Nephron progenitor cell (in vitro differentiated cells): ENCODE measurements at regions not wholly inside any gene's neighbourhood (a gene's known extent, or its start where the extent isn't known, plus 50 kb on each side); places are given as distances from the start of the nearest gene placed in this dataset.

Experiments used
- DNase-seq: peaks from one replicate; pipeline ENCODE4 v3.0.0; 2021
- H3K27ac Mint-ChIP-seq: 2 replicates; pipeline ENCODE4 v1.8.0; 2021; ENCODE audit warnings: mild to moderate bottlenecking, moderate library complexity, mixed read lengths
- H3K27me3 Mint-ChIP-seq: 2 replicates; pipeline ENCODE4 v1.8.0; 2021; ENCODE audit warnings: mild to moderate bottlenecking, low read depth, mixed read lengths; ENCODE audit not compliant: poor library complexity
- H3K36me3 Mint-ChIP-seq: 2 replicates; pipeline ENCODE4 v1.8.0; 2021; ENCODE audit warnings: low read depth, mixed read lengths
- H3K4me1 Mint-ChIP-seq: 2 replicates; pipeline ENCODE4 v1.8.0; 2021; ENCODE audit warnings: mixed read lengths
- H3K4me3 Mint-ChIP-seq: 2 replicates; pipeline ENCODE4 v1.8.0; 2021; ENCODE audit warnings: mild to moderate bottlenecking, moderate library complexity, mixed read lengths
- H3K9me3 Mint-ChIP-seq: 2 replicates; pipeline ENCODE4 v1.8.0; 2021; ENCODE audit warnings: mild to moderate bottlenecking, moderate library complexity, mixed read lengths
- TF ChIP-seq, protein P1 (sequence below): fragments of 200-600 bp; sonication (generic); IDR thresholded peaks from 2 replicates; pipeline ENCODE4 v1.5.0; 2021; ENCODE audit warnings: antibody characterized with exemption

DNA sequence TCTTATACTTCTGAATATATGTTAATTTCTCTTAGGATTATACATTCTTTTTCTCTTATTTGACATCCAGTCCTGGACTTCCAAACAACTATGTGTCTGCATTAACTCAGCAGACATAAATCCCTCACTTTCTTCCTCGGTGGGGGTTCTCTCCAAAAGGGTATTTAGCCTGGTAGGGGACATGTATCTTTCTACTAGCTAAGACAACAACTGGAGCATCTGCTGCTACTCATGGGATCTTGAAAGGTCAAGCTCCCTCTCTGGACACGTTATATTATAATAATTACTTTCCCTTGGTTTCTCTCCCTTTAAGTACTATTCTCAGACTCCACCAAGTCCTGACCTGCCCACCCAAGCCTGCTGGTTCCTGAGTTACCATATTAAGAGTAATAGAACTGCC is 983.7 kb upstream of the FLRT2 start:
- DNase-seq: no peak
- H3K27ac Mint-ChIP-seq: no peak overlapping the region
- no peak overlapping the region for H3K4me3 Mint-ChIP-seq
- H3K27me3 Mint-ChIP-seq: peaks cover 12% of the 10 kb centered on the region
- H3K9me3 Mint-ChIP-seq: no peaks in the 10 kb centered on the region
- no peaks in the 10 kb centered on the region for H3K36me3 Mint-ChIP-seq
- TF ChIP-seq, protein P1, sequence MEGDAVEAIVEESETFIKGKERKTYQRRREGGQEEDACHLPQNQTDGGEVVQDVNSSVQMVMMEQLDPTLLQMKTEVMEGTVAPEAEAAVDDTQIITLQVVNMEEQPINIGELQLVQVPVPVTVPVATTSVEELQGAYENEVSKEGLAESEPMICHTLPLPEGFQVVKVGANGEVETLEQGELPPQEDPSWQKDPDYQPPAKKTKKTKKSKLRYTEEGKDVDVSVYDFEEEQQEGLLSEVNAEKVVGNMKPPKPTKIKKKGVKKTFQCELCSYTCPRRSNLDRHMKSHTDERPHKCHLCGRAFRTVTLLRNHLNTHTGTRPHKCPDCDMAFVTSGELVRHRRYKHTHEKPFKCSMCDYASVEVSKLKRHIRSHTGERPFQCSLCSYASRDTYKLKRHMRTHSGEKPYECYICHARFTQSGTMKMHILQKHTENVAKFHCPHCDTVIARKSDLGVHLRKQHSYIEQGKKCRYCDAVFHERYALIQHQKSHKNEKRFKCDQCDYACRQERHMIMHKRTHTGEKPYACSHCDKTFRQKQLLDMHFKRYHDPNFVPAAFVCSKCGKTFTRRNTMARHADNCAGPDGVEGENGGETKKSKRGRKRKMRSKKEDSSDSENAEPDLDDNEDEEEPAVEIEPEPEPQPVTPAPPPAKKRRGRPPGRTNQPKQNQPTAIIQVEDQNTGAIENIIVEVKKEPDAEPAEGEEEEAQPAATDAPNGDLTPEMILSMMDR: no peak
- no peaks in the 10 kb centered on the region for H3K4me1 Mint-ChIP-seq

DNA sequence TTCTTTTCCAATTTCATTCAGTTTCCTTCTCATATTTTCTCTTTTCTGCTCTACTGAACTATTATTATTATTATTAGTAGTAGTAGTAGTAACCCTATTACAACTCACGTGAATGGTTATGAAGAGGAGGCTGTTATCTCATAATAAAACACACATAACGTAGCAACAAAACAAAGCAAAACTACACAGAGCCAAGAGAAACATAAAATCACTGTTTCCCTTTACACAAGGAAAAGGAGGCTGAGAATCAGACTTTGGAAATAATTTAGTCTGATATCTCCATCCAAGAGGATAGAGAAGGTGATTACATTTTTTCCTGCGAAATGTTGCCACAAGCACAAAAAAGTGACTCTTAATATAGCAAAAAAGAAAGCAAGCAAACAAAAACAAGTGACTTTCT is 975.8 kb upstream of the FLRT2 start:
- H3K27ac Mint-ChIP-seq: no peak overlapping the region

DNA sequence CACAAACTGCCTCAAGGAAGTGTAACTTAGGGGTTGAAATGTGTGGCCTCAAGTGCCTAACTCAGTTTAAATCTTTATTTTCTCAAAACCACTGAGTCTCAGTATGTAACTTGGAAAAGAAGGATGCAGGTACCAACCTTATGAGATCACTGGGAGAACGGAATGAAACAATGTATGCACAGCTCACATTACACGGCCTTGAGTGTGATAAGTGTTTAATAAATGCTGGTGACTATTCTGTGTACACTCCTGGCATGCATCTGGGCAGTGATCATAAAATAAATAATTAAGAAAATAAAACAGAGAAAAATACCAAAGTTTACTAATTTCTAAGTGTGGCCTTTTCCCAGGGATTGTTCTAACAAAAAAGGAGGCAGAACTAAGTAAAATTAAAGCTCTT is 974.5 kb upstream of the FLRT2 start:
- H3K27ac Mint-ChIP-seq: no peak overlapping the region
- H3K9me3 Mint-ChIP-seq: peaks cover 6% of the 10 kb centered on the region
- TF ChIP-seq, protein P1: no peak
- H3K4me1 Mint-ChIP-seq: no peaks in the 10 kb centered on the region
- no peak for DNase-seq
- no peak overlapping the region for H3K4me3 Mint-ChIP-seq
- H3K27me3 Mint-ChIP-seq: peaks cover 6% of the 10 kb centered on the region
- no peaks in the 10 kb centered on the region for H3K36me3 Mint-ChIP-seq

More for the DNA sequence above, 975.8 kb upstream of the FLRT2 start:
- H3K27me3 Mint-ChIP-seq: peaks cover 6% of the 10 kb centered on the region
- no peaks in the 10 kb centered on the region for H3K36me3 Mint-ChIP-seq
- H3K9me3 Mint-ChIP-seq: peaks cover 6% of the 10 kb centered on the region
- H3K4me3 Mint-ChIP-seq: no peak overlapping the region
- TF ChIP-seq, protein P1: no peak
- H3K4me1 Mint-ChIP-seq: no peaks in the 10 kb centered on the region
- no peak for DNase-seq

DNA sequence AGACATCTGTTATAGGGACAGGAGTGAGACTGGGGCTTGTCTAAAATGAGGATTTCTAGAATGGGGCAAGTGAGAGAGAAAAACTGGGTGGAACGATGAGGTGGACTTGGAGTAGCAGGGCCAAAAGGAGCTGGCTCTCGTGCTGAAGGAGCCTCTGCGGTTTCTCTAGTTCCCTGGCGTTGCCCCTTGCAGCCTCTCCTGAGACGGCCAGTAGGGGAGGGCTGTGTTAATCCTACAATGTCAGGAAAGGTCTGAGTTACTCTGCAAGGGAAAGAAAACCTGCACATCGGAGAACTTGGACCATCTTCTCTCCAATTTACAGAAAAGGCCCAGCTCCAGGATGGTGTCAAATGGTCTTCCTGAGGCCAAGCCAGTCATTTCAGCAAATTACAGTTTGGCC is 963.8 kb upstream of the FLRT2 start:
- no peak for DNase-seq
- H3K4me1 Mint-ChIP-seq: no peaks in the 10 kb centered on the region
- no peak overlapping the region for H3K27ac Mint-ChIP-seq
- no peaks in the 10 kb centered on the region for H3K27me3 Mint-ChIP-seq
- TF ChIP-seq, protein P1: no peak
- no peaks in the 10 kb centered on the region for H3K36me3 Mint-ChIP-seq
- no peak overlapping the region for H3K4me3 Mint-ChIP-seq
- peaks cover 3% of the 10 kb centered on the region for H3K9me3 Mint-ChIP-seq

DNA sequence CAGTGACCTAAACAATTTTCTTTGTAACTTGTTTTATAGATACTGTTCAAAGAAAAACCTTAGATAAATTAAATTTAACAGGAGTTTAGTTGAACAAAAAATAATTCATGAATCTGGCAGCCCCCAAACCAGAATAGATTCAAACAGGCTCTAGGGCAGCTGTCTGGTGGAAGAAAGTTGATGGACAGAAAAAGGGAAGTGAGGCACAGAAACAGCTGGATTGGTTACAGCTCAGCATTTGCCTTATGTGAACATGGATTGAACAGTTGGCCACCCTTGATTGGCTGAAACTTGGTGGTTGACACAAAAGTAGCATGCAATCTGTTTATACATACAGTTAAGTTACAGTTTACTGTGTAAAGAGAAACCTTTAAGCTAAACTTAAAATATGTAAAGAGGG is 954.3 kb upstream of the FLRT2 start:
- H3K9me3 Mint-ChIP-seq: no peaks in the 10 kb centered on the region
- H3K27me3 Mint-ChIP-seq: no peaks in the 10 kb centered on the region
- TF ChIP-seq, protein P1: no peak
- DNase-seq: no peak
- no peaks in the 10 kb centered on the region for H3K36me3 Mint-ChIP-seq
- H3K4me3 Mint-ChIP-seq: no peak overlapping the region
- H3K4me1 Mint-ChIP-seq: no peaks in the 10 kb centered on the region
- H3K27ac Mint-ChIP-seq: no peak overlapping the region

DNA sequence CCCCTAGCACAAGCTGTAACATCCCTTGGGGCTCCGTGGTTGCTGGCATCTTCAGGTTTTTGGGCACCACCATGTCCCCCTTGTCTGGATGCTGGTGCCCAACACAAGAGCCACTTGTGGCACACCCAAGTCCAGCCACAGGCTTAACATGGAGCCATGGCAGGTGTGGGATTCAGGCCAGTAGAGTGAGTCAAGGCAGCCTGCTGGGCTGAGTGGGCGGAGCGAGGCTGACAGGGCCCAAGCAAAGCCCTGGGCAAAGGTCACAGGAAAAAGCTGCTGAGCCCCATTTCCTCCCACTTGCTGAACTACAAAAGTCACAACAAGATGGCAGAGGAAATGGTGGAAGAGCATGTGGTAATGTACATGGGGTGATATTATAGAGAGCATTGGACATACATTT is 950.7 kb upstream of the FLRT2 start:
- H3K36me3 Mint-ChIP-seq: no peaks in the 10 kb centered on the region

More for the DNA sequence above, 950.7 kb upstream of the FLRT2 start:
- H3K27ac Mint-ChIP-seq: no peak overlapping the region
- no peaks in the 10 kb centered on the region for H3K9me3 Mint-ChIP-seq
- H3K4me1 Mint-ChIP-seq: no peaks in the 10 kb centered on the region
- TF ChIP-seq, protein P1: no peak
- no peak overlapping the region for H3K4me3 Mint-ChIP-seq
- DNase-seq: no peak
- H3K27me3 Mint-ChIP-seq: no peaks in the 10 kb centered on the region
